OCI-LY7 (cell line): ENCODE measurements at regions not wholly inside any gene's neighbourhood (a gene's known extent, or its start where the extent isn't known, plus 50 kb on each side); places are given as distances from the start of the nearest gene placed in this dataset.

Experiments used
- BruUV-seq: library from RNA; stranded (reverse); fragments of 400-500 nt; replicated peaks from 2 replicates; lab custom pipeline; 2021; lab: Mats Ljungman, UMichigan
- CTCF ChIA-PET: fragments of 300-600 bp; sonication (Branson Sonifier 250); formaldehyde crosslinking; loops from one replicate; lab custom pipeline; 2022; ENCODE audit warnings: antibody characterized with exemption; ENCODE audit not compliant: unreplicated experiment; lab: Charles Lee
- POLR2A ChIA-PET: fragments of 300-600 bp; sonication (Branson Sonifier 250); formaldehyde crosslinking; loops from one replicate; lab custom pipeline; 2022; ENCODE audit warnings: antibody characterized with exemption; lab: Charles Lee
- DNase-seq: peaks from one replicate; pipeline ENCODE4 v3.0.0-alpha.2; 2015; ENCODE audit warnings: low spot score
- H2AFZ ChIP-seq: fragments of 200-600 bp; sonication (generic), shearing (Covaris generic); 2 replicates; pipeline ENCODE4 v1.6.1; 2014; ENCODE audit warnings: mild to moderate bottlenecking, antibody characterized with exemption, low read length, moderate library complexity
- H3K27ac ChIP-seq: fragments of 200-600 bp; sonication (generic); 2 replicates; pipeline ENCODE4 v1.5.1; 2014; ENCODE audit warnings: mixed run types, low read depth, mild to moderate bottlenecking, moderate library complexity, low read length, inconsistent platforms; ENCODE audit not compliant: poor library complexity, severe bottlenecking
- H3K36me3 ChIP-seq: fragments of 200-600 bp; sonication (generic); 2 replicates; pipeline ENCODE4 v1.6.1; 2014; ENCODE audit warnings: mild to moderate bottlenecking, antibody characterized with exemption, low read length, moderate library complexity, mixed read lengths; ENCODE audit not compliant: insufficient read depth
- H3K4me1 ChIP-seq: fragments of 200-600 bp; sonication (generic); 2 replicates; pipeline ENCODE4 v1.5.1; 2014; ENCODE audit warnings: mild to moderate bottlenecking, low read length; ENCODE audit not compliant: insufficient read depth, poor library complexity, severe bottlenecking
- H3K4me2 ChIP-seq: fragments of 200-600 bp; sonication (generic); 2 replicates; pipeline ENCODE4 v1.6.1; 2014; ENCODE audit warnings: mild to moderate bottlenecking, low read length
- H3K4me3 ChIP-seq: fragments of 200-600 bp; sonication (generic); 2 replicates; pipeline ENCODE4 v1.5.1; 2014; ENCODE audit warnings: mild to moderate bottlenecking, low read depth, low read length; ENCODE audit not compliant: poor library complexity, severe bottlenecking
- H3K79me2 ChIP-seq: fragments of 200-600 bp; sonication (generic); 2 replicates; pipeline ENCODE4 v1.6.1; 2016; ENCODE audit warnings: low read depth, mild to moderate bottlenecking, low read length, moderate library complexity, mixed read lengths; ENCODE audit not compliant: insufficient read depth
- H3K9me2 ChIP-seq: fragments of 200-600 bp; sonication (generic); 2 replicates; pipeline ENCODE4 v1.6.1; 2016; ENCODE audit warnings: mild to moderate bottlenecking, low read length, mixed read lengths; ENCODE audit not compliant: insufficient read depth
- H3K9me3 ChIP-seq: fragments of 200-600 bp; sonication (generic); 2 replicates; pipeline ENCODE4 v1.6.1; 2014; ENCODE audit warnings: mild to moderate bottlenecking, mixed run types, low read length, mixed read lengths
- H4K20me1 ChIP-seq: fragments of 200-600 bp; sonication (generic); 2 replicates; pipeline ENCODE4 v1.6.1; 2014; ENCODE audit warnings: mild to moderate bottlenecking, antibody characterized with exemption, low read length, moderate library complexity, mixed read lengths; ENCODE audit not compliant: insufficient read depth
- CTCF ChIP-seq: fragments of 200-600 bp; sonication (generic); conservative IDR thresholded peaks from 2 replicates; pipeline ENCODE4 v1.5.1; 2014; ENCODE audit warnings: mild to moderate bottlenecking, antibody characterized with exemption, low read length, moderate library complexity, mixed read lengths
- EZH2phosphoT487 ChIP-seq: fragments of 200-600 bp; sonication (generic); IDR thresholded peaks from 2 replicates; pipeline ENCODE4 v1.6.1; 2018; ENCODE audit warnings: low read depth, borderline replicate concordance, mild to moderate bottlenecking, mixed run types, antibody characterized with exemption, low read length, moderate library complexity, mixed read lengths
- intact Hi-C: fragments of 100-400 bp; cut with micrococcal nuclease; formaldehyde crosslinking; loops from one replicate; pipeline ENCODE4 v1.10.0; 2022; ENCODE audit not compliant: unreplicated experiment

- DNase-seq: no peak
- Histone ChIP-seq H3K4me1 (no peaks in the 10 kb centered on the region), H3K4me2 (no peak overlapping the region), H3K79me2 (no peaks in the 10 kb centered on the region), H2AFZ (no peak overlapping the region), H3K36me3 (no peaks in the 10 kb centered on the region), H3K9me2 (no peaks in the 10 kb centered on the region), H3K4me3 (no peak overlapping the region), H4K20me1 (no peaks in the 10 kb centered on the region), H3K9me3 (no peaks in the 10 kb centered on the region), H3K27ac (no peak overlapping the region)
- BruUV-seq: no TSS peak
- CTCF ChIA-PET: no interaction called here
- intact Hi-C loops: no loop called here
- POLR2A ChIA-PET: interaction anchor here (0.7 kb wide), 1 partner anchor 1063 kb away, joined by 3 read pairs; no protein-coding TSS in a partner anchor
- TF ChIP-seq EZH2phosphoT487 (no peak), CTCF (no peak)
Observed at GRCh38 chr6:104130343-104130742, 729.4 kb downstream of the HACE1 start.

- H3K27ac ChIP-seq: no peak overlapping the region
- no peaks in the 10 kb centered on the region for H3K4me1 ChIP-seq
- no peaks in the 10 kb centered on the region for H4K20me1 ChIP-seq
- BruUV-seq: no TSS peak
- ChIA-PET CTCF (no interaction called here), POLR2A (no interaction called here)
- no peak overlapping the region for H3K4me3 ChIP-seq
- no peaks in the 10 kb centered on the region for H3K9me2 ChIP-seq
- H3K9me3 ChIP-seq: no peaks in the 10 kb centered on the region
- no peak overlapping the region for H2AFZ ChIP-seq
- no peak for TF ChIP-seq CTCF
- TF ChIP-seq EZH2phosphoT487: no peak
- intact Hi-C loops: no loop called here
- no peaks in the 10 kb centered on the region for H3K36me3 ChIP-seq
- no peaks in the 10 kb centered on the region for H3K79me2 ChIP-seq
- H3K4me2 ChIP-seq: no peak overlapping the region
- DNase-seq: no peak
Observed at GRCh38 chr6:104126315-104127005, 733.3 kb downstream of the HACE1 start.

- Histone ChIP-seq H3K4me2 (no peak overlapping the region), H3K4me3 (no peak overlapping the region), H4K20me1 (no peaks in the 10 kb centered on the region), H3K9me2 (no peaks in the 10 kb centered on the region), H3K9me3 (no peaks in the 10 kb centered on the region), H3K27ac (no peak overlapping the region), H2AFZ (no peak overlapping the region), H3K36me3 (no peaks in the 10 kb centered on the region), H3K79me2 (no peaks in the 10 kb centered on the region), H3K4me1 (no peaks in the 10 kb centered on the region)
- intact Hi-C loops: no loop called here
- BruUV-seq: no TSS peak
- no peak for DNase-seq
- ChIA-PET CTCF (no interaction called here), POLR2A (interaction anchor here (0.6 kb wide), 1 partner anchor 296 kb away, joined by 3 read pairs; no protein-coding TSS in a partner anchor)
- TF ChIP-seq EZH2phosphoT487 (no peak), CTCF (no peak)
Observed at GRCh38 chr6:104123227-104123626, 736.5 kb downstream of the HACE1 start.
